ENCODE measurements at regions not wholly inside any gene's neighbourhood (a gene's known extent, or its start where the extent isn't known, plus 50 kb on each side); places are given as distances from the start of the nearest gene placed in this dataset.

DNA sequence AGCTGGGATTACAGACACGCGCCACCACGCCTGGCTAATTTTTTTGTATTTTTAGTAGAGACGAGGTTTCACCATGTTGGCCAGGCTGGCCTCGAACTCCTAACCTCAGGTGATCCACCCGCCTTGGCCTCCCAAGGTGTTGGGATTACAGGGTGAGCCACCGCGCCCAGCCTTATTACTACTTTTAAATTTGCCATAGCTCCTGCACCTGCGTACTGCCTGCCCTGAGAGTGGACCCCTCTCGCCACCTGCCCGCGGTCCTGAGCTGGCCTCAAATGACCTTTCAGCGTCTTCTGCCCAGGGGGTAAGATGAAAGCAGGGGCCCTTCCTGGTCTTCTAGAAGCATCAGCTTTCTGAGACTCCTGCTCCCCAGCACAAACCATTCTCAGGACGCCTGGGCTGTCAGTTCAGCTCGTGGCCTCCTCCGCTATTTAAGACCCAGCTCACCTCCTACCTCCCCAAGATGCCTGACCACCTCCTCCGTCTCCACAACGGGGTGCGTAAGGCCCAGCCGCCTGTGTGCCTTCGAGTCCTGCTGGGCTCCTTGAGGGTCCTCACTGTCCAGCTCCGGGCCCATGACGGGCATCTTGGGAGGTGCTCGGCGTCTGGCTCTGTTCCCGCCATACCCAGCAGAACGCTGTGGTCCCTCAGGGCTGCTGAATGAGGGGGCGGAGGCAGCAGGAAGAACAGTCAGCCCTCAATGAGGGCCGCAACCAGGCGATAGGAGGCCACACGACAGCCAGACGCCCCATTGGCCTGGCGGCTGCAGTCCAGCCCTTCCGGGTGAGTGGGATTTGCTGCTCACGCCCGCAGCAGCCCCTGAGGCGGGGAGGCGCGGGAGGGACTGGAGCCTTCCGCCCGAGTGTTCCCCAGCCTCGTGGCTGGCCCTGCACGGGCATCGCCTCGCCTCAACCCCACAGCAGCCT is 266.6 kb downstream of the TFCP2L1 start:
- DNase-seq (ENCODE audit: low read depth) = no peak

DNA sequence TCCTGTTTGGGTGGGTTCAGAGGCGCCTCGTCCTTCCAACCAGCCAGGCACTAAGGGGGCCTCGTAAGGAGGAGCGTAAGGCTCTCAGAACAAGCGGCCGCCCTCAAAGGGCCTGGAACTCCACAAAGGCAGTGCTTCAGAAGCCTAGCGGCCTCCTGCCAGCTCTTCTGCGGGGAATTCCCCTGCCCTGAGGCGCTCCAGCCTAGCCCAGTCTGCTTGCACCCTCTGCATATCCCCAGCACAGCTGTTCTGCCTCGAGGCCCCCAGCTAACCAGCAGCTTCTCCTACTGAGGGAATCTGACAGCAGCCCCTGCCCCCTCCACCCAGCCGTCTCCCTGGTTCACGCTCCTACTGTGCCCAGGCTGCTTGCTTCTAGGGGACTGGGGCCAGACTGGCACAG is 265.9 kb downstream of the TFCP2L1 start:
- peak; percentile 15 for DNase-seq (ENCODE audit: low read depth)

DNA sequence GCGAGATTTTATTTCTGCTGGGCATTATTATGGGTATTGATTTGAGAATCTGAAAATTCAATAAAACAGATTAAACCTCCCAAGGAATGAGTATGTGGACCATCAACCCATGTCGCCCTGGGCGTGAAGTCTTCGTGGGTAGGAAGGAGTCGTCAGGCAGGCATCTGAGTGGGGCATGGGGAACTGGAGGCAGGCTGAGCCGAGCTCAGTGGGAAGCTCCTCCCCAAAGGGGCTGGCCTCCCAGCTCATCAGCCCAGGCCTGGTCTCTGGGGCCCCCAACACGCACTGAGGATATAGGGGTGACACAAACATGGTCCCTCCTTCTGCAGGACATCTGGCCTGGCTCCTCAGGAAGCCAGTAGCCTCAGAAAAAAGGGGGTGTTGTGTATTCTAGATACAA is 265.2 kb downstream of the TFCP2L1 start:
- DNase-seq (ENCODE audit: low read depth) = no peak

DNA sequence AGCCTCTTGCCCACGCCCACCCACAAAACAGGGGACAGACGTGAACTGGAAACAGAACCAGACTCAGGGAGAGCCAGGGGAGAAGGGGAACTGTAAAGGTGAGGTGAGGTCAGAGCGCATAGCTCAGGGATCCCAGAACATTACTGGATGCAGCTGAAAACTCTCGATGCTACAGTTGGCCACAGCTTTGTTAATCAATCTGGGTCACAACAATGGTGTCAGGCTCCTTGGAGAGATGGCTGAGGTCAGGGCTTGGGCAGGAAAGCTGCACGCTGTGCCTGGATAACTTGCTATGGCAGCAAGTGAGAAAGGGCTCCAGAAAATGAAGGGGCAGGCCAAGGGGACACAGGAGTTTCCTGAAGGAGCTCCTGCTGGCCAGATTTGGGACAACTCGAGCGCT is 263.3 kb downstream of the TFCP2L1 start:
- DNase-seq (ENCODE audit: low read depth) = no peak

DNA sequence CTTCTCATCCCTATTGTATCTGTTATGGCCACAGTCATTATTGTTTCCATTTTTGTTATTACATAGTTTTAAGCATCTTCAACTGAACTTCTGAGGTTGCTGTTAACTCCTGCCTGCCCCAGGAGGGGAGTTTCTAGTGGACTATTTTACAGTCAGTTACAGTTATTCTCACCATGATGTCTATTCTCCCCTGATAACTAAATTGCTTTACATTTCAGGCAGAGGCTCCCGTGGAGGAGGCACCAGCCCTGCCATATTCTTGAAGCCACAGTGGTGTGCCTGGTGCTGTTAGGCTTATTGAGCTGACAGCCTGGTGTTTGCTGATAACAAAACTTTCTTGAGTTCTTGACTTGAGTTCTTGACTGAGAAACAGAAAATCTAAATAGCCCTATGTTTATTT is 256.4 kb downstream of the TFCP2L1 start:
- DNase-seq (ENCODE audit: low read depth) = no peak

DNA sequence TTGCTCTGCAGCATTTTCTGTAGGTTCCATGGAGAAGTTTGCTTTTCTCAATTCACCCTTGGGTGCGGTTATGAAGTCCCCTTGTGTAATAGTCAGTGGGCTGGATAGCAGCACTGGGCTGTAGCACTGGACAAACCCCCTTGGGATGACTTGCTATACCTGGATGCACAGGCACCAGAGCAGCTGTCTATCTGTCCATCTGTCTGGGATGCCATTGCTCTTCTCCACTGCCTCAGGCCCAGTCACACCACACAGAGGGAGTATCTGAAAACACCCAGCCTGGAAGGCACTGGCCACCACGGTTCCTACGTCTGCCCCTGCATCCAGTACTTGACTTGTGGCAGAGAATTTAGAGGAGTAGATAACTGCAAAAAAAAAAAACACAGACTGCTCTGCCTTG is 254.5 kb downstream of the TFCP2L1 start:
- no peak for DNase-seq (ENCODE audit: low read depth)

DNA sequence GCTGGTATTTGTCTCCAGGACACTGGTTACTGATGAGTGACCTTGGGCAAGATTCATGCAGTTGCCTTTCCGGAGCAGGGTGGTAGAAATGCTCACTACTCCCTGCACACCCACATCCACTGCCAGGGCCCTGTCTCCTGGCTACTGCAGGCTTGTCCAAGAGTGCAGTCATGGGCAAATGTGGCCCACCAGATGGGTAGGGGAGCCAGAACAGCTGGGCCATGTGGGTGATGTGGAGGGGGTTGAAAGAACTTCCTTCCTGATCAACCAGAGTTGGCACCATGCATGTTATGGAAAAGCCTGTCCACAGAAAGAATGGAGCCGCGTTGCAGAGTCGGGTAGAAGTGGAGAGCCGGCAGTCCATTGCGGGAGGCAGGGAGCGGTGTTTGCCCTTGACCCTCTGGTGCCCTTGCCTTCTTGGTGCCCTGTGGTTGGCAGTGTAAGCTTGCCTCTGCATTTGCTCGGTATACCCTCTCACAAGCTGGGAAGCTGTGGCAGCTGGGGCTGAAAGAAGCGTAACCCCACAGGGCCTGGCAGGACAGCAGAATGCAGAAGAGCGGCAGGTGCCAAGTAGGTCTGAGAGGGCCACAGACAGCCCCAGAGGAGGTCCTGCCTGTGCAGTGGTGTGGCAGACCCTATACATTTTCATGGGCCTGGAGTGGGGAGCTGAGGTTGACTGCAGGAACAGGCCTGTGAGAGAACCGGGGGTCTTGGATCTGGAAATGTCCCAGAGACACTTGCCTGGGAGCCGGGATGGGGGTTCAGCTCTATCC is 253.2 kb downstream of the TFCP2L1 start:
- no peak for DNase-seq (ENCODE audit: low read depth)

DNA sequence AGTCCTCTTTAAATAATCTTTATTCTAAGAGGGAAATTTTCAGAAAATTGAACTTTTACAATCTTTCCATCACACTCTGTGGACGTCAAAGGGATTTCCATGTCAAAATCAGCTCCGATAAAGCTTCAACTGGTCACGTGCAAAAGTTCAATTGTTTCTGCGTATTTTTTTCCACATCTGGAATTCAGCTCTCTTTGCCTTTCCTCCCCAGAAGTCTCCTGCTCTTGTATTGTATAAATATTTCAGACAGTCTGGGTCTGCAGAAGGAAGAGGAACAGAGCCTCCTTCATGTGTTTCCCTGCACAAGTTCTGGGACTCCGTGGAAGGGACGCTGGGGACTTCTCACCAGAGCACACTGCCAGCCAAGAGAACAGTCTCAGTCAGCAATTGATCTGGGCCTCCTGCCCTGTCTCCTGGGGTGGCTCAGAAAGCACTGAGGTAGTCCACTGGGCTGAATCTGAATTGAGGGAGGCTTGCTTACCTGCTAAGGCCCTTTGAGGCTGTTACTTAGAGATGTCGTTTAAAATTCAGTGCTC is 251.5 kb downstream of the TFCP2L1 start:
- no peak for DNase-seq (ENCODE audit: low read depth)

DNA sequence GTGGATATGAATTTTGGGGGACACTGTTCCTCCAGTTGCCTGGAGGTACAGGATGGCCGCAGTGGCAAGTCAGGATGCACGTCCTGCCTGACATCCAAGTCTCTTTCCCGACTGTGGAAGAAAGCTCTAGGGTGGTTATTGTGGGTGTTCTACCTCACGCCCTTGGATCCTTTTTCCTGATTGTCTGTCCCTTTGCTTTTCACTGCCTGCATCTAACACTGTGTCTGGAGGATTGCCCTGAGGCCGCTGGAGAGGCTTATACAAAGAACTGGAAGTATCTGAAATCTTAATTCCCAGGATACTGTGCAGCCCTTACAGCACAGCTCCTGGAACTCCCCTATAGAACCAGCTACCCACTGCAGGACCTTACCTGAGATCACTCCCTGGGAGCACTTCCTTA is 250.5 kb downstream of the TFCP2L1 start:
- no peak for DNase-seq (ENCODE audit: low read depth)

DNA sequence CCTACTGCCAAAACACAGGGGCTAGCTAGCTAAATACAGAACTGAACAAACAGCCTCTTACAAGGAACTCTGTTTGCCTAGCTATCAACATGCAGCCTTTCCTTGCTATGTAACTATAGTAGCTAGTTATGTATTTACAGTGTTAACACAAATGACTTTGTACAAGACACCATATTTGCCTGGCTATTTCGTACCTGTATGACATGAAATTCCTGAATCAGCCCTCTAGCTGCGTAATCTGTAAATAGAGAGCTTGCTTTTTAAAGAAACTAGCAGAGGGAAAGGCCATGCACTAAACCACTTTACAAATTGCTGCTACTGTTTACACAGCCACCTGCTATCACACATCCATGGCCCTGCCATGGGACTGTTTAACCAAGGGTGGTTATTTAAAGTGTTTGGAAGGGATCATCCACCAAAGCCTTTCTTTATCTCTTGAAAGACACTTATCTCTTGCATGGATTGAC is 248.7 kb downstream of the TFCP2L1 start:
- DNase-seq (ENCODE audit: low read depth) = no peak

DNA sequence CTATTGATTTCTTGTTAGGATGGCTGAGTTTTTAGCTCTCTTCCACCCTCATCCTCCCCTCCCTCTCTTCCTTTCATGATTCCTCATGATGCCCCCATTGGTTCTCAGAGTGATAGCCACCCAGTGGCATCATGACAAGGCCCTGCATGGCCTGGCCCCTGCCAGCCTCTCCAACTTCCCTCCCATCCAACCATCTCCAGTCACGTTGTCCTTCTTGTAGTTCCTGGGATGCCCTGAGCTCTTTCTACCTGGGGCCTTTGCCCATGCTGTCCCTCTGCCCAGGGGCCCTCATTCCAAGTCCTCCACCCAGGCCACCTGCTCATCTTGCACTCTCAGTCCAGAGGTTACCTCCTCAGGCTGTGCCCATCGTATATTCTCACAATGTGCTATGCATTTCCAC is 247.5 kb downstream of the TFCP2L1 start:
- DNase-seq (ENCODE audit: low read depth) = no peak

DNA sequence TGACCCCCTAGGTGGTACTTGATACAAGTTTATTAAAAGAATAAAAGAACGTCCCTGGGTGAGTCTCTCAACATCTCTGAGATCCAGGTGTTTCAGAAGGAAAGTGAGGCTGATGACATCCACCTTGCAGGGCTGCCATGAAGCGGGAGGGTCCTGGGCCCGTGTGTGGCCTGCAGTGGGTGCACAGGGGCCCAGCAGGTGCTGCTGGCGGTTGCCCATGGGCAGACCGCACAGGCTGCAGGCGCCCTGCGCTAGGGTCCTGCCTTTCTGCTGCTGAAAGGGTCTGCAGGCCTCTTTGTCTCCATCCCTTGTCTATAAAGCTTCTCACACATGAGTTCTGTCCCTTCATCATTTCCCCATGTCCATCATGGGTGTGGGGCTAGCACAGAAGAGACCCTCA is 247.0 kb downstream of the TFCP2L1 start:
- DNase-seq (ENCODE audit: low read depth) = no peak

DNA sequence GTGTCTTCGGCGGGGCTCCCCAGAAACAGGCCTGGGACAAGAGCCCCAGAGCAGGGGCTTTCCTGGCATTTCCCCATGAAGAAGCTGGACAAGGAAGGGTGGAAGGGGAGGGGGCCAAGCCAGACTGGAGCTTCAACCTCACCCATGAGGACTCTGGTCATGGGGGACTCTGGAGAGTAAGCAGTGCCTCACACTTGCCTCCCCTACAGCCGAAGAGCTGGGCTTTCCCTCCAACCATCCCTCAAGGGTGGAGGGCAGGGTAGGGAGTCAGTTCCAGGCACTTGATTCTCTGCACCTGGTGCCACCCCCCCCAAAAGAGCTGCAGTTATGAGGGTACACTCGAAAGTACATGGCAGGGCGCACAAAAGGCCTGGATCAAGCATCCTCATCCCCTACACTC is 246.6 kb downstream of the TFCP2L1 start:
- no peak for DNase-seq (ENCODE audit: low read depth)

DNA sequence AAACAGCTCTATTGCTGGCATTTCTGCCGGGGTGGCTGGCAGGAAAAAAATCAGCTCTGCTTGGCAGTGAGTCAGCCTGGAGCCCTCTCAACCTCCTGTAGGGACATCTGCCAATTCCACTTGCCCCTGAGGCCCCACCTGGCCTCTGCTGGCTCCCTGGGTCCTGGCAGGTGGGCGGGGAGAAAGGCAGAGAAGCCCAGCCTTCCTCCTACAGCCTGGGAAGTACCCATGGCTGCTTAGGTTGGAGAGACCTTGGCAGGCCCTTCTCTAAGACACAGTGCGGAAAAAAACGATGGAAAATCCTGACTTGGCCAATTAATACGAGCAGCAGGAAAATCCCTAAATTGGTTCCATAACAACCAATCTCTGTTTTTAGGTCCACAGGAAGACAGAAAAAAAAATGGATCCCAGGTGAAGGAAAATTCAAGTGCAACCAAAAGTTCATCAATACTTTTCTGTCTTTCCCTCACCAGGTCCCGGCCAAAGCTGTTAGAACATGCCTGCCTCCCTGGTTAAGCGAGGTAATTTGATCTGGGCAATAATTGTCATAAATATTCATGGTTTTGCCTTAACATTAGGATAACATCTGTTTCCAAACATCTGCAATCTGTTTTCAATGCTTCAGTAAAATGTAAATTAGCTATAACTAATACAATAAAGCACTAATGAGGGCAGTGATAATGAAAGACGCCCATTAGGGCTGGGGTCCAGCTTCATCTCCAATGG is 245.9 kb downstream of the TFCP2L1 start:
- peak; percentile 85 for DNase-seq (ENCODE audit: low read depth)

DNA sequence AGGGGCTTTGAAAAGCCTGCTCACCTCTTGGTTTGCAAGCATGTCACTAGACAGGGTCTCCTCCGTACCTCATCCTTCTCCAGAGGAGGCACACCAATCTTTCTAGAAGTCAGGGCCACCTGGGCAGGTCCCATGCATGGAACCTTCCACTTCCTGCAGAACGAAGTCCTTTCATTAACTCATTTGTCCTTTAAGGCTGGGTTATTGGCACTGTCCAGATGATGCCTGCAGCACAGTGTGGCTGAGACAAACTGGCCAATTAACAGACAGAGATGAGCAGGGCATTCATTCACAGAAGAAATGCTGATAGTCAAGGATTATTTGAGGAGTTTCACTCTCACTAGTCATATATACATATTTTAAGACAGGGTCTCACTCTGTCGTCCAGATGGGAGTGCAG is 245.3 kb downstream of the TFCP2L1 start:
- no peak for DNase-seq (ENCODE audit: low read depth)

DNA sequence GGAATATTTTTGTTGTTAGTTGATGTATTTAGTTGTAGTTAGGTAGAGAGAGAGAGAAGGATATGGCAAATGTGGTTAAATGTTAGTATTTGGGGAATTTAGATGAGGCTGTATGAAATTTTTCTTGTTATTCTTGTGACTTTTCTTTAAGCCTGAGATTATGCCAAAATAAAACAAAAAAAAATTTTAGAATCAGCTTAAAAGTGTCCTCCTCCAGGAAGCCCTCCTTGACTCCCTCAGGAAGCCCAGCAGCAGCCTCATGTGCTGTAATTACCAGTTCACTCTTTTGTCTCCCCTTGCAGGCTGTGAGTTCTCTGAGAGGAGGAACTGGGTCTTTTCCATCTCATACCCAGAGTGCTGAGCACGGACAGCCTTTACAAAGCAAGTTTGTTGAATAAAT is 243.5 kb downstream of the TFCP2L1 start:
- DNase-seq (ENCODE audit: low read depth) = no peak

DNA sequence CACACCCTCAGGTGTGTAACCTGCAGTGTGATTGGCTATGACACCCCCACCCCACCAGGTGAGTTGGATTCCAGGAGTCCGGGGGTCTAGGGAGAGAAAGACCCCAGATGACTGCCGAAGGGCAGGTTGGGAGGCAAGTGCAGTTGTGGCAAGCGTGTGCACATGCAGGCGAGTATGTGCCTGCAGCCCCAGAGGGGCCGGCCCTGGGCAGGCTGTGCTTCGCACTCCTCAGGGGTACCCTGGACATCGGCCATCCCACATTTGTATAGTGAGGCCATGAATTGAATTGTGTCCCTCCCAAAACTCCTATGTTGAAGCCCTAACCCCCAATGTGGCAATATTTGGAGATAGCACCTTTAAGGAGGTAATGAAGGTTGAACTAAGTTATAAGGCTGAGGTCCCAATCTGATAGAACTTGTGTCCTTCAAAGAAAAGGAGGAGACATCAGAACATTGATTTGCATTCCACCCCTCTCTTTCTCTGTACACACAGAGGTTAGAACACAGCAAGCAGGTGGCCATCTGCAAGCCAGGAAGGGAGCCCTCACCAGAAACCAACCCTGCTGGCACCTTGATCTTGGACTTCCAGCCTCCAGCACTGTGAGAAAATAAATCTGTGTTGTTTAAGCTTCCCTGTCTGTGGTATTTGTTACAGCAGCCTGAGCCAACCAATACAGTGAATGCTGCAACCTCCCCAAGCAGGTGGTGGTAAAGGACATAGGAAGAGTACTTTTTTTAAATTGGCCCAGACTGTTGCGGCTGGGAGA is 241.8 kb downstream of the TFCP2L1 start:
- no peak for DNase-seq (ENCODE audit: low read depth)

DNA sequence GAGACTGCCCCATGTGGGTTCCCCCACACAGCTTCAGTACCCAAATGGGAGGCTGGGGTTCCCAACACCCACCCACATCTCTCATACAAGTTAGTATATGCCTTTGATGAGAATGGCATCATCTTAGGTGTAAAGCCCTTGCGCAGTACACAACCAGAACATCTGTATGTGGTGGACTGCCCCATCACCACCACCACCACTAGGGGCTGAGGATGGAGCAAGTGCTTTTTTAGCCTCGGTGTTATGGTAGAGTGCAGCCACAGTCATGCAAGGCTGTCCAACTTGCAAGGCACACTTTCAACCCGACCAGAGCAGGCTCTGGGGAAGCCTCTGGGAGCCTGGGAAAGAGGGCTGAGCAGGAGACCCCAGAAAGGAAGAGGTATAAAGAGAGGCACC is 241.2 kb downstream of the TFCP2L1 start:
- no peak for DNase-seq (ENCODE audit: low read depth)

DNA sequence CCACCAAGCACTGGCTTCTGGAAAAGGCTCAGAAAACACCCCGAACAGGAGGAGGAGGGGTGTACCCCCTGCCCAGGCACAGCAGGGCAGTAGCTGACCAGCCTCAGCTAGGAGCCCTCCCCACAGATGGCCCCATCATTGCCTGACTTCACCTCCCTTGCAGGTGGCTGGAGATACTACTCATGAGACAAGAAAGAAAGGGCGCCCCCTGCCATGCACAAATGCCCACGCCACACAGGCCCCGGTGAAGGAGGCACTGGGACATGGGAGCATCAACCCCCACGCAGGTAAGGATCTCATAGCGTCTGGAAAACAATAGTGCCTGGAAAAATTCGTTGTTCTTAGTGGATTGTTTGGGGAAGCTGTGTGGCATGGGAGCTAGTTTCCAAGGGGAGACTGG is 240.6 kb downstream of the TFCP2L1 start:
- no peak for DNase-seq (ENCODE audit: low read depth)

DNA sequence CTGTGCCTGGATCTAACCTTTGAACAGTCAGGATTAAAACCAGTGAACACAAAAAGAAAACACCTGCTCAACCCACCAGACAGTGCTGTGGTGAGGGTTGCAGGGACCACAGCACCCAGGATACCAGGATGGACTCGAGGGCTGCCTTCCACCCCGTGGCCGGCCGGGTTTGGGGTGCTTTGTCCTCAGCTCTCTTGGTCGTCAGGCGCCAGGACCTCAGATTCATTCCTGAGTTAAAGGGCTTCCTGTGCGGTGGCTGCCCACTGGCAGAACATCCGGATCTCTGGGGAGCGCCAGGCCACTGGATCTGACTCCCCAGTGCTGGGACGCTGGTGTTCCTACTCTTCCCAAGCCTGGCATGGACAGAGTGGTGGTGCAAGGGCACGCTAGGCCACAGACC is 239.8 kb downstream of the TFCP2L1 start:
- no peak for DNase-seq (ENCODE audit: low read depth)

DNA sequence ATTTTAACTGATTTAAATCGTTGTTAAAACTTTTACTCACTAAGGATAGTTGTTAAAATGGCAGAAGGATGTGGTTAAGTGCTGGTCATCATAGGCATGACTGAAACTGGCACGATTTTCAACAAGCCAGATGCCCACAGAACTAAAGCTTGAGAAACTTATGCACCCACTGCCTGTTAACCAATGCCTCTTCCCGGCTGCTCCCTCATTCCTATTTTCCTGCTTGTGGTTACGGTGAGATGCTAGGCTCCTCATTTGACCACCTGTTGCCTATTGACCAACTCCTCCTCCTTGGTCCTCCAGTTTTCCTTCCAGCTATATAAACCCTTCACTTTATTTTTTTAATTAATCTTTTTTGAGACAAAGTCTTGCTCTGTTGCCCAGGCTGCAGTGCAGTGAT is 238.7 kb downstream of the TFCP2L1 start:
- DNase-seq (ENCODE audit: low read depth) = peak; percentile 75

All from M059J (cell line).